ENCODE measurements at regions not wholly inside any gene's neighbourhood (a gene's known extent, or its start where the extent isn't known, plus 50 kb on each side); places are given as distances from the start of the nearest gene placed in this dataset.

- no peaks in the 10 kb centered on the region for H3K27me3 ChIP-seq (ENCODE audit: insufficient read depth)
- DNase-seq (ENCODE audit: low spot score), result no peak
- H3F3A ChIP-seq (replicated peaks; ENCODE audit: low read depth), result no peaks in the 10 kb centered on the region
- H3K4me2 ChIP-seq, result no peak overlapping the region
- H3K4me1 ChIP-seq (ENCODE audit: insufficient read depth), result no peaks in the 10 kb centered on the region
- no peaks in the 10 kb centered on the region for H3K79me2 ChIP-seq (replicated peaks; ENCODE audit: insufficient read depth)
- no peaks in the 10 kb centered on the region for H4K20me1 ChIP-seq (replicated peaks; ENCODE audit: insufficient read depth)
- Mint-ChIP-seq H3K4me3 (no peak overlapping the region), H3K27me3 (ENCODE audit: insufficient read depth, low read depth, poor library complexity) (no peaks in the 10 kb centered on the region), H3K9me3 (no peaks in the 10 kb centered on the region), H3K27ac (no peak overlapping the region), H3K36me3 (ENCODE audit: low read depth) (no peaks in the 10 kb centered on the region), H3K4me1 (no peaks in the 10 kb centered on the region)
- TF ChIP-seq ZNF331 (CRISPR knock-in tag; IDR thresholded peaks at IDR 0.05; ENCODE audit: low read depth) (no peak), REST (IDR thresholded peaks at IDR 0.05; ENCODE audit: unreplicated experiment) (no peak), NANOG (IDR thresholded peaks at IDR 0.05; ENCODE audit: borderline replicate concordance) (no peak), EZH2phosphoT487 (IDR thresholded peaks at IDR 0.05; ENCODE audit: unreplicated experiment) (no peak), EZH2 (IDR thresholded peaks at IDR 0.05; ENCODE audit: low read depth, unreplicated experiment) (no peak), STAT1 (IDR thresholded peaks at IDR 0.05; ENCODE audit: unreplicated experiment) (no peak), ZNF114 (CRISPR knock-in tag; IDR thresholded peaks at IDR 0.05) (no peak), JUNB (IDR thresholded peaks at IDR 0.05; ENCODE audit: unreplicated experiment) (no peak), POLR2AphosphoS5 (IDR thresholded peaks at IDR 0.05; ENCODE audit: low read depth) (no peak), CREB1 (CRISPR knock-in tag; IDR thresholded peaks at IDR 0.05; ENCODE audit: low read depth) (no peak)
- TF ChIP-seq, protein P1, sequence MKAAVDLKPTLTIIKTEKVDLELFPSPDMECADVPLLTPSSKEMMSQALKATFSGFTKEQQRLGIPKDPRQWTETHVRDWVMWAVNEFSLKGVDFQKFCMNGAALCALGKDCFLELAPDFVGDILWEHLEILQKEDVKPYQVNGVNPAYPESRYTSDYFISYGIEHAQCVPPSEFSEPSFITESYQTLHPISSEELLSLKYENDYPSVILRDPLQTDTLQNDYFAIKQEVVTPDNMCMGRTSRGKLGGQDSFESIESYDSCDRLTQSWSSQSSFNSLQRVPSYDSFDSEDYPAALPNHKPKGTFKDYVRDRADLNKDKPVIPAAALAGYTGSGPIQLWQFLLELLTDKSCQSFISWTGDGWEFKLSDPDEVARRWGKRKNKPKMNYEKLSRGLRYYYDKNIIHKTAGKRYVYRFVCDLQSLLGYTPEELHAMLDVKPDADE (IDR thresholded peaks at IDR 0.05), result no peak
- TF ChIP-seq, protein P2, sequence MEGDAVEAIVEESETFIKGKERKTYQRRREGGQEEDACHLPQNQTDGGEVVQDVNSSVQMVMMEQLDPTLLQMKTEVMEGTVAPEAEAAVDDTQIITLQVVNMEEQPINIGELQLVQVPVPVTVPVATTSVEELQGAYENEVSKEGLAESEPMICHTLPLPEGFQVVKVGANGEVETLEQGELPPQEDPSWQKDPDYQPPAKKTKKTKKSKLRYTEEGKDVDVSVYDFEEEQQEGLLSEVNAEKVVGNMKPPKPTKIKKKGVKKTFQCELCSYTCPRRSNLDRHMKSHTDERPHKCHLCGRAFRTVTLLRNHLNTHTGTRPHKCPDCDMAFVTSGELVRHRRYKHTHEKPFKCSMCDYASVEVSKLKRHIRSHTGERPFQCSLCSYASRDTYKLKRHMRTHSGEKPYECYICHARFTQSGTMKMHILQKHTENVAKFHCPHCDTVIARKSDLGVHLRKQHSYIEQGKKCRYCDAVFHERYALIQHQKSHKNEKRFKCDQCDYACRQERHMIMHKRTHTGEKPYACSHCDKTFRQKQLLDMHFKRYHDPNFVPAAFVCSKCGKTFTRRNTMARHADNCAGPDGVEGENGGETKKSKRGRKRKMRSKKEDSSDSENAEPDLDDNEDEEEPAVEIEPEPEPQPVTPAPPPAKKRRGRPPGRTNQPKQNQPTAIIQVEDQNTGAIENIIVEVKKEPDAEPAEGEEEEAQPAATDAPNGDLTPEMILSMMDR (conservative IDR thresholded peaks at IDR 0.05; ENCODE audit: low read depth in 2 of 2), result no peak
- TF ChIP-seq, protein P3, sequence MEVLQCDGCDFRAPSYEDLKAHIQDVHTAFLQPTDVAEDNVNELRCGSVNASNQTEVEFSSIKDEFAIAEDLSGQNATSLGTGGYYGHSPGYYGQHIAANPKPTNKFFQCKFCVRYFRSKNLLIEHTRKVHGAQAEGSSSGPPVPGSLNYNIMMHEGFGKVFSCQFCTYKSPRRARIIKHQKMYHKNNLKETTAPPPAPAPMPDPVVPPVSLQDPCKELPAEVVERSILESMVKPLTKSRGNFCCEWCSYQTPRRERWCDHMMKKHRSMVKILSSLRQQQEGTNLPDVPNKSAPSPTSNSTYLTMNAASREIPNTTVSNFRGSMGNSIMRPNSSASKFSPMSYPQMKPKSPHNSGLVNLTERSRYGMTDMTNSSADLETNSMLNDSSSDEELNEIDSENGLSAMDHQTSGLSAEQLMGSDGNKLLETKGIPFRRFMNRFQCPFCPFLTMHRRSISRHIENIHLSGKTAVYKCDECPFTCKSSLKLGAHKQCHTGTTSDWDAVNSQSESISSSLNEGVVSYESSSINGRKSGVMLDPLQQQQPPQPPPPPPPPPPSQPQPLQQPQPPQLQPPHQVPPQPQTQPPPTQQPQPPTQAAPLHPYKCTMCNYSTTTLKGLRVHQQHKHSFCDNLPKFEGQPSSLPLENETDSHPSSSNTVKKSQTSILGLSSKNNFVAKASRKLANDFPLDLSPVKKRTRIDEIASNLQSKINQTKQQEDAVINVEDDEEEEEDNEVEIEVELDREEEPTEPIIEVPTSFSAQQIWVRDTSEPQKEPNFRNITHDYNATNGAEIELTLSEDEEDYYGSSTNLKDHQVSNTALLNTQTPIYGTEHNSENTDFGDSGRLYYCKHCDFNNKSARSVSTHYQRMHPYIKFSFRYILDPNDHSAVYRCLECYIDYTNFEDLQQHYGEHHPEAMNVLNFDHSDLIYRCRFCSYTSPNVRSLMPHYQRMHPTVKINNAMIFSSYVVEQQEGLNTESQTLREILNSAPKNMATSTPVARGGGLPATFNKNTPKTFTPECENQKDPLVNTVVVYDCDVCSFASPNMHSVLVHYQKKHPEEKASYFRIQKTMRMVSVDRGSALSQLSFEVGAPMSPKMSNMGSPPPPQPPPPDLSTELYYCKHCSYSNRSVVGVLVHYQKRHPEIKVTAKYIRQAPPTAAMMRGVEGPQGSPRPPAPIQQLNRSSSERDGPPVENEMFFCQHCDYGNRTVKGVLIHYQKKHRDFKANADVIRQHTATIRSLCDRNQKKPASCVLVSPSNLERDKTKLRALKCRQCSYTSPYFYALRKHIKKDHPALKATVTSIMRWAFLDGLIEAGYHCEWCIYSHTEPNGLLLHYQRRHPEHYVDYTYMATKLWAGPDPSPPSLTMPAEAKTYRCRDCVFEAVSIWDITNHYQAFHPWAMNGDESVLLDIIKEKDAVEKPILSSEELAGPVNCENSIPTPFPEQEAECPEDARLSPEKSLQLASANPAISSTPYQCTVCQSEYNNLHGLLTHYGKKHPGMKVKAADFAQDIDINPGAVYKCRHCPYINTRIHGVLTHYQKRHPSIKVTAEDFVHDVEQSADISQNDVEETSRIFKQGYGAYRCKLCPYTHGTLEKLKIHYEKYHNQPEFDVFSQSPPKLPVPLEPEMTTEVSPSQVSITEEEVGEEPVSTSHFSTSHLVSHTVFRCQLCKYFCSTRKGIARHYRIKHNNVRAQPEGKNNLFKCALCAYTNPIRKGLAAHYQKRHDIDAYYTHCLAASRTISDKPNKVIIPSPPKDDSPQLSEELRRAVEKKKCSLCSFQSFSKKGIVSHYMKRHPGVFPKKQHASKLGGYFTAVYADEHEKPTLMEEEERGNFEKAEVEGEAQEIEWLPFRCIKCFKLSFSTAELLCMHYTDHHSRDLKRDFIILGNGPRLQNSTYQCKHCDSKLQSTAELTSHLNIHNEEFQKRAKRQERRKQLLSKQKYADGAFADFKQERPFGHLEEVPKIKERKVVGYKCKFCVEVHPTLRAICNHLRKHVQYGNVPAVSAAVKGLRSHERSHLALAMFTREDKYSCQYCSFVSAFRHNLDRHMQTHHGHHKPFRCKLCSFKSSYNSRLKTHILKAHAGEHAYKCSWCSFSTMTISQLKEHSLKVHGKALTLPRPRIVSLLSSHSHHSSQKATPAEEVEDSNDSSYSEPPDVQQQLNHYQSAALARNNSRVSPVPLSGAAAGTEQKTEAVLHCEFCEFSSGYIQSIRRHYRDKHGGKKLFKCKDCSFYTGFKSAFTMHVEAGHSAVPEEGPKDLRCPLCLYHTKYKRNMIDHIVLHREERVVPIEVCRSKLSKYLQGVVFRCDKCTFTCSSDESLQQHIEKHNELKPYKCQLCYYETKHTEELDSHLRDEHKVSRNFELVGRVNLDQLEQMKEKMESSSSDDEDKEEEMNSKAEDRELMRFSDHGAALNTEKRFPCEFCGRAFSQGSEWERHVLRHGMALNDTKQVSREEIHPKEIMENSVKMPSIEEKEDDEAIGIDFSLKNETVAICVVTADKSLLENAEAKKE (CRISPR knock-in tag; IDR thresholded peaks at IDR 0.05), result no peak
- no peak for ATAC-seq
- peak overlapping the region; percentile 23; the same call in 1 of the 2 replicates for H2AFZ ChIP-seq
- H3K9me2 ChIP-seq (ENCODE audit: insufficient read depth), result no peaks in the 10 kb centered on the region
- no peaks in the 10 kb centered on the region for H3K36me3 ChIP-seq (ENCODE audit: insufficient read depth)
- H3K27ac ChIP-seq (ENCODE audit: low read depth), result no peak overlapping the region
- H3K4me3 ChIP-seq, result no peak overlapping the region
These were observed 1089.7 kb downstream of the EFNB2 start for GRCh38 chr13:105445796-105446195.

Measured in GM23338 (cell line).